ENCODE measurements at regions not wholly inside any gene's neighbourhood (a gene's known extent, or its start where the extent isn't known, plus 50 kb on each side); places are given as distances from the start of the nearest gene placed in this dataset.

DNA sequence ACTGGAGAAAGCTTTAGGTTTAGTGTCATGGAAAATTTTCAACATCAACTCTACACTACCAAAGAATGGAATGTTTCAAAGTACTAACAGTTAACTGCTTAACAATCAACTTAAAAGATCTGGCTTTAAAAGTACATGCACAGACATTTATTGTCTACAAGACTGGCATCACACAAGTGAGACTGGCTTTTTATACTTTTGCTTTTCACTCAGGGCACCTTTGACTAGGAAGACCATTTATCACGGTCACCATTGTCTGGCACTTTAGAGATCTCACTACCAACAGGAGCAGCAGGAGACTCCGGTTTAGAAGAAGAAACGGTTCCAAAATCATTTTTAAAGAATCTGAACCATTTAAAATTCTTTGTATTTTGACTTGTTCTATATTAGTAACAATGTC is 812.3 kb downstream of the ADGRL2 start:
- Mint-ChIP-seq H3K4me3 (no peak overlapping the region), H3K36me3 (no peaks in the 10 kb centered on the region), H3K27me3 (no peaks in the 10 kb centered on the region), H3K4me1 (no peaks in the 10 kb centered on the region), H3K27ac (no peak overlapping the region), H3K9me3 (ENCODE audit: low read depth) (peaks cover 3% of the 10 kb centered on the region)
- ATAC-seq, result no peak
- CTCF ChIA-PET, result no interaction called here
- DNase-seq, result no peak

DNA sequence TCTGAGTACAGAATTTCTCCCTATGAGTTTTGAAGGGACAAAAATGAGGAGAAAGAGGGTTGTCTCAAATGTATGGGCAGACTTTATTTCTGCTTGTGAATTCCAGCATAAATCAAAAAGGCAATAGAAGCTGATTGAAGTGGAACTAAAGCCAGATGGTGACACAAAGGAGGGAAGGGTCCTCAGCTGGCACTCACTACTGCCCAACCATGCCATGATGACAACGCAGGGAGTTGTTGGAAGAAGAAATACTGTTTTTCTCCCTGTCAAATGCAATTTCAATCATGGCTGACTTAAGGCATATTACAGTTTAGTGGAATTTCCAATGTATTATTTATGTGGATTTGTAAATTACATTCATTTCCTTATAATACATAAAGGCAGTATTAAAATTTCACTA is 805.8 kb downstream of the ADGRL2 start:
- H3K4me1 Mint-ChIP-seq, result no peaks in the 10 kb centered on the region
- H3K4me3 Mint-ChIP-seq, result no peak overlapping the region
- CTCF ChIA-PET, result no interaction called here
- ATAC-seq (no peak), DNase-seq (no peak)
- H3K27me3 Mint-ChIP-seq, result no peaks in the 10 kb centered on the region
- H3K36me3 Mint-ChIP-seq, result no peaks in the 10 kb centered on the region
- no peaks in the 10 kb centered on the region for H3K9me3 Mint-ChIP-seq (ENCODE audit: low read depth)
- no peak overlapping the region for H3K27ac Mint-ChIP-seq

DNA sequence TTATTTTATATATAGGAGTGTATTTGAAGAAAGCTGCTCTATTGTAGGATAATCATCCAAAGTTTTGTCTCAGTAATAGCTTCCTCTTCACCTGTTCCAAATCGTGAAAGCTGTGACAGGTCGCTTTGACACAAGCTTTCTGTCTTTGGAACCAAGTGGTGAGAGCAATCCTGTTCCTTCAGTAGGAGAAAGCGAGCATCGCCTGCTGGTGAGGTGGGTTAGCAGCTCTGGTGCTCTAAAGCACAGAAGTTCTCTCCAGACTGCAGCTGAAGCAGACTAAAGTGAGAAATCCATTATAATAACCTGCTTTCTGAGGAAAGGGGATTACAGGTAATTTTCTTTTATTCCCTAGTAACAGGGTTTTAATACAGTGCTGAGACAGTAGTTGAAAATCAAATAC is 803.8 kb downstream of the ADGRL2 start:
- Mint-ChIP-seq H3K36me3 (no peaks in the 10 kb centered on the region), H3K27me3 (no peaks in the 10 kb centered on the region), H3K9me3 (ENCODE audit: low read depth) (no peaks in the 10 kb centered on the region), H3K4me1 (no peaks in the 10 kb centered on the region), H3K27ac (no peak overlapping the region), H3K4me3 (no peak overlapping the region)
- ATAC-seq (no peak), DNase-seq (no peak)
- CTCF ChIA-PET, result no interaction called here

DNA sequence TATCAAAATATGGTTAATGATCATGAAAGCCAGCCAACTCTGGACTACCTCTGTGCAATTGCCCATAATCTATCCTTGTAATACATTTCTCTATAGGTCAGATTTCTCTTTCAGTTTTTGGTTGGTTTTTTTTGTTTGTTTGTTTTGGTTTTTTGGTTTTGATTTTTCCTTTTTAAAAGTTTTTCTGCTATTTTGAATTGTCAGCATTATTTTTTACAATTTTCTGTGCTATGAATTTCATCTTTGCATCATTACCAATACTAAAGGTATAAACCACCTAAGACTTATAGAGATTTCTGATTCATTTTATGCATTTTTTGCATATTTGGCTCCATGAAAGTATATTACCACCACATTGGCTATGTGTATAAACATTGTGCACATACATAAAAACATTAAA is 799.6 kb downstream of the ADGRL2 start:
- no peak for ATAC-seq
- CTCF ChIA-PET, result no interaction called here

DNA sequence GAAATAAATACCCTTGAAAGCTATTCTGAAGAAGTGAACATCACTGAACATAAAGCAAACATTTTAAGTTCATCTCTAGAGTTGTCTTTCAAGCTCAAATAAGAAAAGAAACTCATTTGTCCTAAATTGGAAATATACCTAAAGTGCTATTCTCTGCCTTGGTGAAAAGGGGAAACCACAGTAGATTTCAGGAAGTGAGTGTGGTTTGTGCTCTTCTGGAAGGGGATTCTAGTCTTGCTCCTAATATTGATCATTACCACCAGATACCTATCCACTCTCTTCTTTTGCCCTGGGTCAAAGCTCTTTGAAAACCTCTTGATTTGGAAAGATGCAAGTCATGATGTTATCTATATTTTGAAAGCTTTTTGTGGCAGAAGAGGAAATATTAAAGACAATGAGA is 798.1 kb downstream of the ADGRL2 start:
- no peak for ATAC-seq
- no peak overlapping the region for H3K4me3 Mint-ChIP-seq
- CTCF ChIA-PET, result no interaction called here

More for the DNA sequence above, 799.6 kb downstream of the ADGRL2 start:
- Mint-ChIP-seq H3K36me3 (no peaks in the 10 kb centered on the region), H3K27ac (no peak overlapping the region), H3K9me3 (ENCODE audit: low read depth) (no peaks in the 10 kb centered on the region), H3K27me3 (no peaks in the 10 kb centered on the region), H3K4me1 (peaks cover 2% of the 10 kb centered on the region), H3K4me3 (no peak overlapping the region)
- no peak for DNase-seq

DNA sequence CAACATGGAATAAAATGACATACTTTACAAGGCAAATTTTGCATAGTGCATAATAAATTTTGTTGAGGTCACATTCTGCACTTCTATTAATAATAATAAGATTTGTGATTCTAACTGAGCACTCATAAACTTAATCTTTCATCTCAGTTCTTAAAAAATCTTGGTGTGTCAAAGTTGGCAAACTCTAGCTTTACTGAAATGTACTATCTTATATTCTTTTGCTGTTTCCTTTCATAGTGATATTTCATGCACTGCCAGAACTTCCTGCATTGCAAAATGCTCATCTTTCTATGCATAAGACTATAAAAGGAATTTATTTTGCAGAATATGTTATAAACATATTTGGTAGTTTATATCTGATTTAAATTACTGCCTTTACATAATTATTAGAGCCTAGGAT is 797.6 kb downstream of the ADGRL2 start:
- Mint-ChIP-seq H3K4me1 (peaks cover 2% of the 10 kb centered on the region), H3K27me3 (no peaks in the 10 kb centered on the region), H3K4me3 (no peak overlapping the region), H3K9me3 (ENCODE audit: low read depth) (no peaks in the 10 kb centered on the region), H3K27ac (no peak overlapping the region), H3K36me3 (no peaks in the 10 kb centered on the region)
- DNase-seq, result no peak
- no peak for ATAC-seq
- CTCF ChIA-PET, result no interaction called here

More for the DNA sequence above, 798.1 kb downstream of the ADGRL2 start:
- H3K9me3 Mint-ChIP-seq (ENCODE audit: low read depth), result no peaks in the 10 kb centered on the region
- peaks cover 2% of the 10 kb centered on the region for H3K4me1 Mint-ChIP-seq
- no peak overlapping the region for H3K27ac Mint-ChIP-seq
- no peak for DNase-seq
- no peaks in the 10 kb centered on the region for H3K36me3 Mint-ChIP-seq
- no peaks in the 10 kb centered on the region for H3K27me3 Mint-ChIP-seq

DNA sequence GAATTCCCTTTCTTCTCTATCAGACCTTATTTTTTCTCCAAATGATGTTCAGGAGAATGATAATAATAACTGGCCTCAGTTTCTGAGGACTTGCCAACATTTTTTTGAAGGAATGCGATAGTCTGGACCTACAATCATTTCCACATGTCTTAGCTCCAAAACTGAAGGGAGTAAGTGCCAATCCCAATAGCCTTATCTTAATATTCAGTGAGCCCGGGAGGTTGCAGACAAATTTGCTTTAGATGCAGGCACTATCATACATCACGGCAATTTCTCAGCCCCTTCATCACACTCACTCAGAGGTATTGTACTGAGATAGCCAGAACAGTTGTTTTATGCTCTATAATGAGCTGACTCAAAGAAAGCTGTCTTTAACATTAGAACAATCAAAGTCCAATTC is 796.9 kb downstream of the ADGRL2 start:
- H3K27me3 Mint-ChIP-seq, result no peaks in the 10 kb centered on the region
- ATAC-seq (no peak), DNase-seq (no peak)
- no peaks in the 10 kb centered on the region for H3K9me3 Mint-ChIP-seq (ENCODE audit: low read depth)
- H3K4me3 Mint-ChIP-seq, result no peak overlapping the region
- H3K27ac Mint-ChIP-seq, result no peak overlapping the region
- H3K4me1 Mint-ChIP-seq, result peaks cover 2% of the 10 kb centered on the region
- CTCF ChIA-PET, result no interaction called here
- no peaks in the 10 kb centered on the region for H3K36me3 Mint-ChIP-seq

DNA sequence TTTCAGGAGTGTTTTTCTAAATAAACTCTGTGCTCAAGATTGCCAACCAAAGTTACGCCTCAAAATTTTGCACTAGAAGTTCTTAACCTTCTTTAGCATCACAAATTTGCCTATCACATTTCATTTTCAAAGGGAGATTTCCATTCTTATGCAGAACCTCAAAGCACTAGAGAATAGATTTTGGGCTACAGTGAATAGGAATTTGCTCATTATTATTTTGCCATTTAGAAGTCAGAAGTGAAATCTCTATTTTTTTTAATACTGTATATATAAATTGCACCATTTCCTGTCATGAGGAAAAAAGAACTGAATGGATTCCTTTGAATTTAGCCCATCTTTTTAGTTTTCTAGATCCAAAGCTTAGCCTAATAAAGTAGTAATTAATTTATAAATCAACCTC is 796.4 kb downstream of the ADGRL2 start:
- Mint-ChIP-seq H3K27me3 (no peaks in the 10 kb centered on the region), H3K27ac (no peak overlapping the region), H3K4me1 (peaks cover 2% of the 10 kb centered on the region), H3K36me3 (no peaks in the 10 kb centered on the region), H3K9me3 (ENCODE audit: low read depth) (no peaks in the 10 kb centered on the region), H3K4me3 (no peak overlapping the region)
- DNase-seq, result no peak
- CTCF ChIA-PET, result no interaction called here
- ATAC-seq, result no peak

DNA sequence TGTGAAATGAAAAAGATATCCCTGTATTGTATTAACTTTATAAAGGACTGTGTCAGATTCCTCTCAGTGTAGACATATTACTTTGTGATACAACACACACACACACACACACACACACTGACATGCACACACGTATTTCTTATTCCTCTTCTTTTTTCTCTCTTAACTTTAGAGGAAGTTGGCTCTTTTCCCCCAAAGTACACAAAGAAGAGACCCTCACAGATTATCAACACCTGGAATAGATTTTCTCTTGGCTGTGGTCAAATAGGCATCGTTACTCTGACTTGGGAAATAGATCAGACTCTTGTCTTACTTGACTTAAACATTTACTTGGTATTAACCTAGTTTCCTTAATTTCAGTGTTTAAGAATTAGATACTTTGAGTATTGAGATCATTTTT is 792.8 kb downstream of the ADGRL2 start:
- DNase-seq (no peak), ATAC-seq (no peak)
- Mint-ChIP-seq H3K9me3 (ENCODE audit: low read depth) (peaks cover 2% of the 10 kb centered on the region), H3K36me3 (no peaks in the 10 kb centered on the region), H3K4me3 (no peak overlapping the region), H3K4me1 (no peaks in the 10 kb centered on the region), H3K27me3 (no peaks in the 10 kb centered on the region), H3K27ac (no peak overlapping the region)
- CTCF ChIA-PET, result no interaction called here

DNA sequence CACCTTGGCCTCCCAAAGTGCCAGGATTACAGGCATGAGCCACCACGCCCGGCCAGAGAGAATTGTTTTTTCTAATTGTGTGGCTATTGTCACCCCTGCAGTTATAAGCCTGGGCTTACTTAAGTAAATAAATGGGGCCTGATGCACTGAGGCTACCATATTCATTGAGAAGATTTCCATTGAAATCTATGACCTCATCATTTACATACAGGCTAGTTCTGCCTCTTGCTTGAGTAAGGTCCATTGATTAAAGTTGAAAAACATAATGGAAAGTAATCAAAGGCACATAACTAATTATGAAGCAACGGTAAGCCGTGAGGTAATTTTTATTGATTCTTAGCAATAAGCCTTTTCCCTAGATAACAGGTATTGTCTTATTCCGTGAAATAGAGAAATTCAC is 788.9 kb downstream of the ADGRL2 start:
- Mint-ChIP-seq H3K4me1 (no peaks in the 10 kb centered on the region), H3K27ac (no peak overlapping the region), H3K4me3 (no peak overlapping the region), H3K36me3 (no peaks in the 10 kb centered on the region), H3K27me3 (no peaks in the 10 kb centered on the region), H3K9me3 (ENCODE audit: low read depth) (peaks cover 3% of the 10 kb centered on the region)
- CTCF ChIA-PET, result no interaction called here
- DNase-seq (no peak), ATAC-seq (no peak)

DNA sequence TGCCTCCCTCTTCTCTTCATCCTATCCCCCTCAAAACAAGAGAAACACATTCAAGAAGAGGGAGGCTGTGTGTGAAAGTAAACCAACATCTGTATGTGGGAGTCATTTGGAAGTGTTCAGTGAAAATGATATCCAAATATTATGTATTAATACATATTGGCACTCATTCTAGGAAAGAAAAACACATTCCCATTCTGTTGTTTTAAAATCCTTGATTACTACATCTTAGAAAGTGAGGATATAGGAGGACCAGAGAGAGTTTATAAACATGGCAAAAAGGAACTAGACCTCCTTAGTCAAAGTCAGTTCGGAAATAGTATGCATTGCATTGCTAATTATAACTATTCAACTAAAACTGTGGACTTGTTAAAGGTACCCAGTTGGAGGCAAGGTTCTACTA is 786.6 kb downstream of the ADGRL2 start:
- Mint-ChIP-seq H3K4me3 (no peak overlapping the region), H3K4me1 (no peaks in the 10 kb centered on the region), H3K9me3 (ENCODE audit: low read depth) (peaks cover 4% of the 10 kb centered on the region)

DNA sequence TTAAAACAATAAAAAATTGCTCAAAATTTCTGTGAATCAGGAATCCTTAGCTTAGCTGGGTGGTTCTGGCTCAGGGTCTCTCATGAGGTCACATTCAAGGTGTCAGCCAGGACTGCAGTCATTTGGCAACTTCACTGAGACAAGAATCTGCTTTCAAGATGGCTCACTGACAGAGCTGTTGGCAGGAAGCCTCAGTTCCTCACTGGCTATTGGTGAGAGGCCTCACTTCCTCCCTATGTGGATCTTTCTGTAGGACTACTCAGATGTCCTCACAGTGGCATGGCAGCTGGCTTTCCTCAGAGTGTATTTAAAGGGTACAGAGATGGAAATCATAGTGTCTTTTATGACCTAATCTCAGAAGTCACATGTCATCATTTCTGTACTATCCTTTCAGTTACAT is 785.7 kb downstream of the ADGRL2 start:
- no peaks in the 10 kb centered on the region for H3K36me3 Mint-ChIP-seq
- H3K27ac Mint-ChIP-seq, result no peak overlapping the region
- no peaks in the 10 kb centered on the region for H3K4me1 Mint-ChIP-seq
- H3K4me3 Mint-ChIP-seq, result no peak overlapping the region
- DNase-seq, result no peak
- CTCF ChIA-PET, result no interaction called here
- no peaks in the 10 kb centered on the region for H3K27me3 Mint-ChIP-seq
- H3K9me3 Mint-ChIP-seq (ENCODE audit: low read depth), result peaks cover 7% of the 10 kb centered on the region
- ATAC-seq, result no peak

More for the DNA sequence above, 786.6 kb downstream of the ADGRL2 start:
- Mint-ChIP-seq H3K27ac (no peak overlapping the region), H3K27me3 (no peaks in the 10 kb centered on the region), H3K36me3 (no peaks in the 10 kb centered on the region)
- ATAC-seq (no peak), DNase-seq (no peak)
- CTCF ChIA-PET, result no interaction called here

DNA sequence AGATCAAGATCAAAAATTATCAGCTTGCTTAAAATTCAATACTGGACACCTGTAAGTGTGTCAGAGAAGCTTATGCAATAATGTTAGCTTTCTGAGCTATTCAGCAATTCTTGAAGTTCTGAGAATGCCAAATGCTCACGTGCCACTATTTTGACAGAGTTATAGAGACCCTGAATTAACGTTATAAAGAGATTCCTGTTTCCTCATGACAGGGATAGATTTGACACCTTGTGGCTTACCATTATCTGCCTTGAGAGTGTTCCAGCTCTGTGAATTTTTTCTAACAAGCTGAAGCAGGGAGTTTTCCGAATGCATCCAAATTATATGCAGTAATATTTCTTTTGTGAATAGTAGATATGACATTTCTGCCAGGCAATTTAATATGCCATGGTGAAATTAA is 781.6 kb downstream of the ADGRL2 start:
- H3K4me1 Mint-ChIP-seq, result no peaks in the 10 kb centered on the region
- peaks cover 5% of the 10 kb centered on the region for H3K9me3 Mint-ChIP-seq (ENCODE audit: low read depth)
- H3K36me3 Mint-ChIP-seq, result no peaks in the 10 kb centered on the region
- ATAC-seq (no peak), DNase-seq (no peak)
- CTCF ChIA-PET, result no interaction called here
- no peak overlapping the region for H3K27ac Mint-ChIP-seq
- H3K27me3 Mint-ChIP-seq, result no peaks in the 10 kb centered on the region
- H3K4me3 Mint-ChIP-seq, result no peak overlapping the region

DNA sequence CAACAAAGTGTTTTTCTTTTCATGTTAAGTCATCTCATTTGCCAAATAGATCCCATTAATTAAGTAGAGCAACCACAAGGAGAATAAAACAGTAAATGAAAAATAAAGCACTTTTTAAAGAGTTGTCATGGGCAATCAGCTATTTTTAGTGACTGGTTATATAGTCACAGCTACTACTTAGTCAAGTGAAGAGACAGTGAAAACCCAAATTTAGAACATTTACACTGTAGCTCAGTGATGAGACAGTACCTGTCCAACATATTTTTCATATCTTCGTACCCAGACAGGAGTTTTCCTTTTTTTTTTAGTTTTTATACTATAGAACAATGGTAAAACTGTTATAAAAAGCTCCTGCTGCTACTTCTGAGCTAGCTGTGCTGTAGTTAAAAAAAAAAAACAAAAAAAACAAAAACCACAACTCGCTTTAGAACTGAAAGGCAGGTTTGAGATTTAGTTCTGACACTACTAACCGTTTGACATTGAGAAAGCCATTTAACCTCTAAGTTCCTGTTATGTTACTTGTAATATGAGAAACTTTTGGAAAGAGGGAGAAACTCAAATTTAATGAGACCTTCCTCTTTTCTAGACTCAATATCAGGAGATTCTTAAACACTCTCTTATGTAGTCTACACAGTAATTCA is 777.5 kb downstream of the ADGRL2 start:
- H3K4me1 Mint-ChIP-seq, result no peaks in the 10 kb centered on the region
- no peaks in the 10 kb centered on the region for H3K36me3 Mint-ChIP-seq
- H3K9me3 Mint-ChIP-seq (ENCODE audit: low read depth), result peaks cover 4% of the 10 kb centered on the region
- no peak overlapping the region for H3K27ac Mint-ChIP-seq
- H3K4me3 Mint-ChIP-seq, result no peak overlapping the region
- DNase-seq (no peak), ATAC-seq (no peak)
- no peaks in the 10 kb centered on the region for H3K27me3 Mint-ChIP-seq
- CTCF ChIA-PET, result no interaction called here

DNA sequence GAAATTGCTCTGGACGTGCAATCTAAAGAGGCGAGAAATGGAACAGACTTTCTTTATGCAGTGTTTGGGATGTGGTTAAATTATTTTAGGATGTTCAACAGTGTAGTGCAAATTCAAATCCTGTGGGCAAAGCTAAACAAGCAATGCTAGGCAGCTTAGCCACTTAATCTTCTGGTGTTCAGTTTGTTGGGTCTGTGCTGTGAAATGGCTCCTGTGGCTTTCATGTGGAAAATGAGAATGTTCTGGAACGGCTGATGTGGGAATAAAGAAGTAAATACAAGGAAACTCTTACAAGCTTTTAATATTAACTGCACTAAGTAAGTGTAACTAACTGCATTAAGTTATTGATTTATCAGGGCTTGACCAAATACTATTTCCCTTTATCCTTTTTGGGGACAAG is 766.6 kb downstream of the ADGRL2 start:
- no peak overlapping the region for H3K27ac Mint-ChIP-seq
- H3K4me1 Mint-ChIP-seq, result no peaks in the 10 kb centered on the region
- H3K9me3 Mint-ChIP-seq (ENCODE audit: low read depth), result peaks cover 7% of the 10 kb centered on the region
- CTCF ChIA-PET, result no interaction called here
- no peak overlapping the region for H3K4me3 Mint-ChIP-seq
- ATAC-seq, result no peak
- no peaks in the 10 kb centered on the region for H3K36me3 Mint-ChIP-seq
- no peaks in the 10 kb centered on the region for H3K27me3 Mint-ChIP-seq
- DNase-seq, result no peak

All from activated CD8-positive, alpha-beta memory T cell treated with anti-CD3 and anti-CD28 coated beads, Interleukin-2, amount 10 ng/mL, durations not matched to agents 7 days and 5 days (primary cell).